ENCODE measurements at regions not wholly inside any gene's neighbourhood (a gene's known extent, or its start where the extent isn't known, plus 50 kb on each side); places are given as distances from the start of the nearest gene placed in this dataset.

- TF ChIP-seq ZBTB11 (CRISPR knock-in tag; IDR thresholded peaks at IDR 0.05) (no peak), PAX5 (IDR thresholded peaks at IDR 0.05; ENCODE audit: borderline replicate concordance, low read depth, low read length) (no peak), ASH2L (IDR thresholded peaks at IDR 0.05; ENCODE audit: borderline replicate concordance, low read depth) (no peak), NFIC (IDR thresholded peaks at IDR 0.05; ENCODE audit: low read depth, low read length) (no peak), SMC3 (IDR thresholded peaks at IDR 0.05; ENCODE audit: borderline replicate concordance, low read length) (no peak), PAX8 (IDR thresholded peaks at IDR 0.05) (no peak), RAD21 (IDR thresholded peaks at IDR 0.05; ENCODE audit: insufficient read depth, low read depth, low read length) (no peak)
These were observed 432.5 kb upstream of the C9orf72 start (continued) for GRCh38 chr9:28005779-28006178.

GRCh38 chr9:28007097-28007817, 434.0 kb upstream of the C9orf72 start:
- POLR2A ChIA-PET = no interaction called here
- DNase-seq (ENCODE audit: low read depth, low spot score) = no peak
- intact Hi-C loops (cut with micrococcal nuclease; ENCODE audit: unreplicated experiment) = no loop called here
- RAD21 ChIA-PET (ENCODE audit: unreplicated experiment) = no interaction called here
- Histone ChIP-seq H4K20me1 (ENCODE audit: control insufficient read depth, insufficient read depth) (no peaks in the 10 kb centered on the region), H2AFZ (ENCODE audit: control insufficient read depth, low read depth, low read length) (no peak overlapping the region), H3K9me3 (replicated peaks; ENCODE audit: control insufficient read depth, insufficient read depth, low read length) (no peaks in the 10 kb centered on the region), H3K4me1 (ENCODE audit: control insufficient read depth, insufficient read depth, low read length) (no peaks in the 10 kb centered on the region), H3K4me2 (ENCODE audit: control insufficient read depth, insufficient read depth) (no peak overlapping the region), H3K4me3 (no peak overlapping the region), H3K36me3 (ENCODE audit: control insufficient read depth in 2 of 2, insufficient read depth in 2 of 2, low read length in 1 of 2) (no peaks in the 10 kb centered on the region), H3K79me2 (ENCODE audit: control insufficient read depth, insufficient read depth, low read length) (no peaks in the 10 kb centered on the region), H3K9ac (ENCODE audit: control insufficient read depth, insufficient read depth, low read length) (no peak overlapping the region), H3K27me3 (replicated peaks in 1 of 2; ENCODE audit: control insufficient read depth in 2 of 2, insufficient read depth in 2 of 2, low read length in 1 of 2) (no peaks in the 10 kb centered on the region), H3K27ac (ENCODE audit: control insufficient read depth, insufficient read depth) (no peak overlapping the region)
- SMC1A ChIA-PET (ENCODE audit: uncharacterized antibody, unreplicated experiment) = no interaction called here
- 19% methylated on average over 7 of the region's 7 CpGs for WGBS (ENCODE audit: insufficient coverage, insufficient replicate concordance, low lambda C conversion rate, missing lambda C conversion rate)
- ATAC-seq = no peak
- in situ Hi-C loops (cut with MboI) = no loop called here
- TF ChIP-seq BACH1 (IDR thresholded peaks at IDR 0.05; ENCODE audit: borderline replicate concordance) (no peak), CBX5 (IDR thresholded peaks at IDR 0.05; ENCODE audit: low read depth) (no peak), ETV6 (conservative IDR thresholded peaks at IDR 0.05 in 1 of 2, IDR thresholded peaks at IDR 0.05 in 1 of 2; ENCODE audit: borderline replicate concordance in 1 of 2, low read depth in 1 of 2) (no peak), CREM (IDR thresholded peaks at IDR 0.05; ENCODE audit: low read depth) (no peak), MTA2 (IDR thresholded peaks at IDR 0.05; ENCODE audit: low read depth) (no peak), PML (IDR thresholded peaks at IDR 0.05; ENCODE audit: low read length) (no peak), SREBF1 (IDR thresholded peaks at IDR 0.05; ENCODE audit: low read length) (no peak)
- CTCF ChIA-PET = interaction anchor here (0.7 kb wide), 1 partner anchor 44 kb away, joined by 3 read pairs; no protein-coding TSS in a partner anchor
- no peak for FAIRE-seq
- BruUV-seq (replicated peaks) = no TSS peak
